HG02763 (cell line): ENCODE measurements at regions not wholly inside any gene's neighbourhood (a gene's known extent, or its start where the extent isn't known, plus 50 kb on each side); places are given as distances from the start of the nearest gene placed in this dataset.
"Not testable (repeated sequence)": the region's sequence is repeated elsewhere in the genome, so short reads cannot be mapped to it uniquely, and the experiment has no call there.

Experiments used
- ATAC-seq: cut with Tn5 transposase; IDR thresholded peaks from one replicate; pipeline ENCODE4 v1.9.1; 2021; ENCODE audit warnings: mild to moderate bottlenecking, moderate library complexity; ENCODE audit not compliant: unreplicated experiment

DNA sequence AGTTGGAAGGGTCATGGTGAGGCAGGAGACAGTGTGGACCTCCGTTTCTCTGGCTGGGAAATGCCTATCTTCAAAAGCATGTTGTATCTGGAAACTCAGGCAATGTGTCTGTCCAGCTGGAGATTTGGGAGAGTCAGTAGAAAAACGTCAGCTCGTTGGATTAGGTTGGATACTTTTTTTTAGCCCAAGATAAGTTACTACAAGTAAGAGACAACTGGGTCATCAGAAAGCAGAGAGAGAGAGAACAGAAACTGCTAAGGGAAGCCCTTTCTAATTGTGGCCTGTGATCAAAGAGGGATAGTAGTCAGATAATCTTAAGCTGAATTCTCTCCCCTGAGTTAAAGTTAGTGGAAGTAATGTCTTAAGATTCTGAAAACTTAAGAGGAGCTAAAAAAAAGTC is 78.9 kb upstream of the ZNF280D start:
- no peak for ATAC-seq

DNA sequence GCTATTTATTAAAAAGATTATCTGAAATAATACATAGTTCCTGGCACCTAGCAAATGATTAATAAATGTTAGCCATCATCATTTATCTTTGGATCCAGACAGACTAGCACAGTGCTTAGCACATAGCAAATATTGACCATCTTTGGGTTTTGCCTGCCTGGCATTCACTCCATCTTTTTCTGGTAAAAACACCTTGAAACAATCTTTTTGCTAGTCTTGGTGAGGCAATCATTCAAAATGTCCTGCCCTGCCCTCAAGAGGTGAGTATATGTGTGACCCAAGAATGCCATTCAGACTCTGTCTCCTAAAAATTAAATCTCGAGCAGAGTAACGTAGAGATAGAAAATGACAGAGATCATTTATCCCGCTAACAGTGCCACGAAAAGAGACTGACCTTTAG is 78.3 kb upstream of the ZNF280D start:
- no peak for ATAC-seq

DNA sequence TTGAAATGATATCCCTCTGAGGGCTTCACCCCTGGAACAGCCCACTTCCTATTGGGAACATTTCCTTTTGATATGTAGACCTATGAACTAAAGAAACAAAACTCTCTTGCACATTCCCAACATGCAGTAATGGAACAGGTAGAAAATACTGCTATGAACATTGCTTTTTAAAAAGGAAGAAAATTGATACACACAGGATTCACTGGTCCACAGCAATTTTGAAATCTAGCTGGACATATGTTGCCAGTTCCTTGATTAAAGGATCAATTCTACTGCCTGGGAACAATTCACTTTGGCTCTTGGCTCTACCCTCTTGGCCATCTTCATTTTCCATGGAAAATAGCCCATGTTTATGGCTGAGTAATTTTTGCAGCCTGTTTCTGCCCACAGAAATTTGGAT is 74.9 kb upstream of the ZNF280D start:
- no peak for ATAC-seq

DNA sequence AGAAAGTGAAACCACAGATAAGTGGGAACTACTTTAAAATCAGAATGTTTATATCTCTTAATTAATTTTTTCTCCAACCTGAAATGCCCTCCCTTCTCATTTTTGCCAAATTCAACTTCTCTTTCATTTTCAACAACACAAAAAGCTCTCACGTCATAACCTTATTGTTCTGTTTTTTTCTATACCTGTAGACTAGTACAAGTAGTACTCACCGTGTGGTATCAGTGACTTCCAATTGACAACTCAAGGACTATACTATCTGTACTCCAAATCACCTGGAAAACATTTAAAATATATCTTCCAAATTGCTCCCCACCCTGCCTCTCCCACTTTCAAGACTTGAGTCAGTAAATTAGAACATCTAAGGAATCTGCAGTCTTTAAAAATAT is 72.8 kb upstream of the ZNF280D start:
- no peak for ATAC-seq

DNA sequence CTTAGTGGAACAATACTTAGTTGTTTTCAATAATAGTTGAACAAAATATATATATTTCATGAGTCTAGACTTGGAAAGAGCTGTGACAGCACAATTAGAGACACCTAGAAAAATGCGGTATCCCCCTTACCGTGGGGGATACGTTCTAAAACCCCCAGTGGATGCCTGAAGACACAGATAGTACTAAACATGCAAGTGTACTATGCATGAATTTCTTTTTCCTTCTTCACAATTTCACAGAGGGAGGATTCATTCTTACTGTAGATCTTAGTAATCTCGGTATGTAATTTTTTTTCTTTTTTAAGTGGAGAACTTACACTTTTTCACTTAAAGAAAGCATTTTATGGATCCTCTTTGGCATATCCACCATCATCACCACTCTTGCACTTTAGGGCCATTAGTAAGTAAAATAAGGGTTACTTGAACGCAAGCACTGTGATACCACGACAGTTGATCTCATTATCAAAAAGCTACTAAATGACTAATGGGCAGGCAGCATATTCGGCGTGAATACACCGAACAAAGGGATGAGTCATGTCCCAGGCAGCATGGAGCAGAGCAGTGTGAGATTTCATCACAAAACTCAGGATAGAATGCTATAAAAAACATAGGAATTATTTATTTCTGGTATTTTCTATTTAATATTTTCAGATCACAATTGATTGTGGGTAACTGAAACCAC is 72.3 kb upstream of the ZNF280D start:
- ATAC-seq = no peak

DNA sequence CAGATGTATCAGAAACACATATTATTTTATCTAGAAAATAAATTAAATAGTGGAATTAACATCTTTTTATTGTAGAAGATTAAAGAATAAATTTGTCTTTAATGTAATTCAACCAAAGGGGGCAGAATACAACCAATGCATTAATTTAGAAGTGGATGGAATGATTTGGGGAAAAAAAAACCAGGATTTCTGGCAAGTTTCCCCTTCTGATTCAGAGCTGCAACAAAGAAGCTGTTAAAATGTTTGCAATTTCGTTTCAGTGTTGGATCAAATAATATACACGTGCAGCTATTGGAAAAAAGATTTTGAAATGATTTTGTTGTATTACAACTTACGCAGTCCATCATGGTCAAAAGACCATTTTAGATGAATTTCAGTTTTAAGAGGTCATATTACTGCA is 71.6 kb upstream of the ZNF280D start:
- no peak for ATAC-seq

DNA sequence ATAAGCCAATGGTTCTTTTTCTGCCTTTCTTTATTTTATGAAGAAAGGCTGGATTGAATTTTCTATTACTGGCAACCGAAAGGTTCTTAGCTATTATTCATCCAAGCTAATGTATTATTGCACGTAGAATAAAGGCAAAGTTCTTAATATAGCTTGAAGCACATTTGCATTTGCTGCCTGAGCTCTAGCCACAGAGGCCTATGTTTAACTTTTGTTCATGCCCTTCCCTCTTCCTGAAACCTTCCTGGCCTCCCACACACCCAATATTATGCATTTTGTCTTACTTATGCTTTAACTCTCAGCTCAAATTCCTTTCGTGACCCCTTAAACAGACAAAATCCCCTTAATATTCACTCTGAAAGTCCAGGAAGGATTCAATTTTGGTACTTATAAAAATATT is 71.0 kb upstream of the ZNF280D start:
- ATAC-seq = no peak

DNA sequence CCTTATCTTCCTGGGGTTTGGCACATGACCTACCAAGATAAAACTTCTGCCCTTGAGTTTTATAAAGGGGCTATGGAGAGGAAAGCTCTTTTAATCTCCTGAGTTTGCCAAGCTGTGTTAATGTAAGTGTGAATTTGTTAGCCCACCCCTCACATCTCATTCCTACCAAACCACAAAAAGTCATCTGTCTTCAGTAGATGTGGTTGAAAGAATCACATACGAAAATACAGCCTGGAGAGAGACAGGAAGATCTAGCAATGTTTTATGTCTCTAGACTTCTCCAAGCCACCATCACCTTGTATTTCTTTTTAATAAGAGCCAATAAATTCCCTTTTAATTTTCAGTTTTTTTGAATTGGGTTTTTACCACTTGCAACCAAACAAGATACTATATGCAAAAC is 68.9 kb upstream of the ZNF280D start:
- no peak for ATAC-seq

DNA sequence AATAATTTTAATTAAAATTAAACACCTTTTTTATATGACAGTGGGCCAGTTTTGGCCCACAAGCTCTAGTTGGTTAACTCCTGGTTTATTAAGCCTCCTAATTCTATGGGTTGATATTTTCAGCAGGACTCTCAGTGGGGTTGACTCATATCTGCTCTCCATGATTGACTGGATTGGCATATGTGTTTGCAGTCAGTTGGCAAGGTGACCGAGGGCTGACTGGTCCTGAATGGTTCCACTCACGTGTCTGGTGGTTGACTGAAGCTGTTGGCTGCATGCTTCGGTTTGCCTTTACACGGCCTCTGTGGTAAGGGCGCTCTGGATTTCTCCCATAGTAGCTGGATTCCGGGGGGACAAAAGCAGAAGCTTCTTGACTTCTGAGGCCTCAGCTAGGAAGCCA is 65.3 kb upstream of the ZNF280D start:
- peak; percentile 70 for ATAC-seq

DNA sequence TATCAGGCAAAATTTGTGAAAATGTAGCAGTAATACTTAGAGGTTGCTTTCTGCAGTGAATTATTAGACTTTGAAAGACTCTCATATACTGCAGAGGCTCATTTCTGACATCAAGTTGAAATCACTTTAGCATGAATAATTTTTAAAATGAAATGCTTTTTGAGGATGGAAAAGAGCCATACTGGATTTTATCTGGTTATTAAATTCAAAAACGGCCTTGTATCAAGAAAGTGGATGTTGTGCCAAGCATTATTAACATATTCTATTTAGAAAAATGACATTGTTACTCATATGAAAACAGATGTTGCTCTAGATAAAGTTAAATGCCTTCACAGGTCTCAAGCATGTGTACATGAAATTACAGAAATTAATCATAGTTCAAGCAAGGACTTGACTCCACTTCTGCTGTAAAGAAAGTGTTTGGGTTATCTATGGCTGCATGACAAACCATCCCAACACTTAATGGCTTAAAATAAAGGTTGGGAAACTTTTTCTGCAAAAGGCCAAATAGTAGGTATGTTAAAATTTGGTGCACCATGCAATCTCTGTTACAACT is 64.5 kb upstream of the ZNF280D start:
- no peak for ATAC-seq

DNA sequence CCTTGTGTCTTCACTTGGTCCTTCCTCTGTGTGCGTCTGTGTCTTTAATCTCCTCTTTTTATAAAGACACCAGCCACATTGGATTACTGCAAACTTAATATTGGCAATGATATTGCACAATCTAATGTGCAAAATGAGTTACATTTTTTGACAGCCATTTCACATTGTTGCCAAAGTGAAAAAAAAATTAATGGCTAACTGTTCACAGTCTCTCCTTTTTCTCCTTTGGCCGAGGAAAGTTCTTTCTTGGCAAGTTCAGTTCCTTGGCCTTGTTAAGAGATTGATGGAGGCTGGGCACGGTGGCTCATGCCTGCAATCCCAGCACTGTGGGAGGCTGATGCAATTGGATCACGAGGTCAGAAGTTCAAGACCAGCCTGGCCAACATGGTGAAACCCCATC is 62.2 kb upstream of the ZNF280D start:
- ATAC-seq = no peak

DNA sequence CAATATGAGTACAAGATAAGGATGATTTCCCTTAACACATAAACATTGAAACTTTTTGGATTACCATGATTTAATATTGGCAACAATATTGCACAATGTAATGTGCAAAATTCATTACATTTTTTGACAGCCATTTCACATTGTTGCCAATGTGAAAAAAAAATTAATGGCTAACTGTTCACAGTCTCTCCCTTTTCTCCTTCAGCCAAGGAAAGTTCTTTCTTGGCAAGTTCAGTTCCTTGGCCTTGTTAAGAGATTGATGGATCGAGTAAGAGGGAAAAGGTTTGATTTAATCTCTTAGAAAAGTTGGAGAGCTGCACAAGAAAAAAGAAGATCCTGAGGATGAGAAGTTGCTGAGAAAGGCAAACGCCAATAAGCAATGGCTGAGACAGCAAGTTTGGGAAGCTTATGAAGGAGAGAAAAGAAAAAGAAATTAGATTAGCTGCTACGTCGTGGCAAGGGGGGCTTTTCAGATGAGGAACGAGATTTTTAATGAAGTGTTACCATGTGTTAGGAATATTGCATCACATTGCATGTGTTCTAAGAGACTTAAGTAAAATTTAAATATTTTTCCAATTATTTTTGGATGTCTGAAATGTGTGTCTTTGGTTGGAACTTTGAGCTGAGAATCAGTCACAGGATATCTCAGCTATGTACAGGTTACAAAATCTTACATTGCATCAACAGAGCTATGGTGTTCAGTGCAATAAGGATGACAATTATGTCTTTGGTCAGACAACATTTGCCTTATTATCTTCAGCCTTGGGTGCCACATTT is 61.4 kb upstream of the ZNF280D start:
- no peak for ATAC-seq

DNA sequence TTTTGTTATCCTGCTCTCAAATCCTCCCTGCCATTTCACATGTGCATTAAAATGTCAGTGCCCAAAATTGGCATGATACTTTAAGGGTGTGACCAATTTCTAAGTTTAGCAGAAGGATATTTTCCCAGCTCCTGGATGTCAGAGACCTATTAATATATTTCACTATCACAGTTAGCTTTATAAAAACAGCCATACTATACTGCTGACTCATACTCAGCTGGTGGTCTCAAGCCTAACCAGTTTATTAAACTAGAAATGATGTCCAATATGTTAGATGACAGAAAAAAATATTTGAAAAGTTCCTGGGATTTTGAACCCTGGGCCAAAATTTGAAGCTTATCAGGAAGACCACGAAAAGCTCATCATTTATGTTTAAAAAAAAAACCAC is 60.9 kb upstream of the ZNF280D start:
- no peak for ATAC-seq

DNA sequence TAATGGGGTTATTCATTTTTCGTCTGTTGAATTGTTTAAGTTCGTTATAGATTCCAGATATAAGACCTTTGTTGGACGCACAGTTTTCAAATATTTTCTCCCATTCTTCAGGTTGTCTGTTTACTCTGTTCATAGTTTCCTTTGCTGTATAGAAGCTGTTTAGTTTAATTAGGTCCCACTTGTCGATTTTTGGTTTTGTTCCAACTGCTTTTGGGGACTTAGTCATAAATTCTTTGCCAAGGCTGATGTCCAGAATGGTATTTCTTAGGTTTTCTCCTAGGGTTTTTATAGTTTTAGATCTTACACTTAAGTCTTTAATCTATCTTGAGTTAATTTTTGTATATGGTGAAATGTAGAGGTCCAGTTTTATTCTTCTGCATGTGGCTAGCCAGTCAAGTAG is 58.9 kb upstream of the ZNF280D start:
- ATAC-seq = no peak

DNA sequence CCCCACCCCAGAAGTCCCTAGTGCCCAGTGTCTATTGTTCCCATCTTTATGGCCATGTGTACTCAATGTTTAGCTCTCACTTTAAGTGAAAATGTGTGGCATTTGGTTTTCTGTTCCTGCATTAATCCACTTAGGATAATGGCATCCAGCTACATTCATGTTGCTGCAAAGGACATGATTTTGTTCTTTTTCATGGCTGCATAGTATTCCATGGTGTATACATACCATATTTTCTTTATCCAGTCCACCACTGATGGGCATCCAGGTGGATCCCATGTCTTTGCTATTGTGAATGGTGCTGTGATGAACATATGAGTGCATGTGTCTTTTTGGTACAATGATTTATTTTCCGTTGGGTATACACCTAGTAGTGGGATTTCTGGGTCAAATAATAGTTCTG is 58.2 kb upstream of the ZNF280D start:
- ATAC-seq = not testable (repeated sequence)

DNA sequence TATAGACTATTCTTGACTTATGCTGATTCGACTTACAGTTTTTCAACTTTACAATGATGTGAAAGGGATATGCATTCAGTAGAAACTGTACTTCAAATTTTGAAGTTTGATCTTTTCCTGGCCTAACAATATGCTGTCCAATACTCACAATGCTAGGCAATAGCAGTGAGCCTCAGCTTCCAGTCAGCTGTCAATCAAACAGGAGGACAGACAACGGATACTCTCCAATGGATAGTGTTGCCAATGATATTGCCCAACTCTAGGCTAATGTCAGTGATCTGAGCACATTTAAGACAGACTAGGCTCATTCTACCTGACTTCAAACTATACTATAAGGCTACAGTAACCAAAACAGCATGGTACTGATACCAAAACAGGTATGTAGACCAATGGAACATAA is 55.0 kb upstream of the ZNF280D start:
- no peak for ATAC-seq

DNA sequence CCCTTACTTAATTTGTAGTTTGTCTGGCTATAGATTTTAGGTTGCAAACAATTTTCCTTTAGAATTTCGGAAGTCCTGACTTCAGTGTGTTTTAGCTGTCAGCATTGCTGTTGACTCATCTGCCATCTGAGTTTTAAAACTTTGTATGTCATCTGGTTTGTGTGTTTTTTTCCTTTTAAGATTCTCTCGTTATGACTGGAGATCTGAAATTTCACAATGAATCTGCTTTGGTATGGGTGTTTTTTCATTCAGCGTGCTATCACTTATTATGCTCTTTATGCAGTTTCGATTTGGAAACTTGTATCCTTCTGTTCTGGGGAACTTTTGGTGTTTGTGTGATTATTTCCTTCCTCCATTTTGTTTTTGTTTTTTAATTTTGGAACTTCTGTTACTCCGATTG is 53.7 kb upstream of the ZNF280D start:
- no peak for ATAC-seq

DNA sequence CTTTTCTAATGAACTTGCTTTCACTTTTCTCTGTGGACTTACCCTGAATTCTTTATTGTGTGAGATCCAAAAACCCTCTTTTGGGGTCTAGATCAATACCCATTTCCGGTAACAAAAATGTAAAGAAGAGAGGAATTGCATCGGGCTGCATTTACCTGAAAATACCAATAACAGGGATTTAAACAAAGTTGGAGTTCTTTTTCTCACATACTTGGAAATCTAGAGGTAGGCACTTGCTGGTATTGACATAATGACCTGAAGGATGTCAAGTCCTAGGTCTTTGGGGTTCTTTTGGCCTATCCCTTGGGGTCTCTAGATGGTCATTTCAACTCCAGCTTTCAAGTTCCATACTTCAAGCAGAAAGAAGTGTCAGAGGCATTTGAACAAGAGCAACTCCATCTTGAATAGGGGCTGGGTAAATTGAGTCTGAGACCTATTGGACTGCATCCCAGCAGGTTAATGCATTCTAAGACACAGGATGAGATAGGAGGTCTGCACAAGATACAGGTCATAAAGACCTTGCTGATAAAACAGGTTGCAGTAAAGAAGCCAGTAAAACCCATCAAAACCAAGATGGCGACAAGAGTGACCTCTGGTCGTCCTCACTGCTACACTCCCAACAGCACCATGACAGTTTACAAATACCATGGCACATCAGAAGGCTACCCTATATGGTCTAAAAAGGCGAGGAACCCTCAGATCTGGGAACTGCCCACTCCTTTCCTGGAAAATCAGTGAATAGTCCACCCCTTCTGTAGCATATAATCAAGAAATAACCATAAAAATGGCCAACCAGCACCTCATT is 50.8 kb upstream of the ZNF280D start:
- ATAC-seq = no peak

DNA sequence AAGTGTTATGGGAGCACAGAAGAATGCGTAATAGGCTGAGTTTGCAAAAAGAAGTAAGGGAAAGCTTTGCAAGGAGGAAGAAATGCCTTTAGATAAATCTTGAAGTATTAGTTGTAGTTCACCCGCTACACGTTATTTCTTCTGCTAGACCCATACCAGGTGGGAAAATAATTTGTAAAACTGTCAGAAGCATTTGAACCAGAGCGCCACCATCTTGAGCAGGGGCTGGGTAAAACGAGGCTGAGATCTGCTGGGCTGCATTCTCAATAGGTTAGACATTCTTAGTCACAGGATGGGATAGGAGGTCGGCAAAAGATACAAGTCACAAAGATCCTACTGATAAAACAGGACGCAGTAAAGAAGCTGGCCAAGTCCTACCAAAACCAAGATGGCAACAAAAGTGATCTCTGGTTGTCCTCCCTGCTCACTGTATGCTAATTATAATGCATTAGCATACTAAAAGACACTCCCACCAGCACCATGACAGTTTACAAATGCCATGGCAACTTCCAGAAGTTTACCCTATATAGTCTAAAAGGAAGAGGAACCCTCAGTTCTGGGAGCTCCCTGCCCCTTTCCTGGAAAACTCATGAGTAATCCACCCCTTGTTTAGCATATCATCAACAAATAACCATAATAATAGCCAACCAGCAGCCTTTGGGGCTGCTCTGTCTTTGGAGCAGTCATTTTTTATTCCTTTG is 50.0 kb upstream of the ZNF280D start:
- ATAC-seq = no peak
